Immature natural killer cell (primary cell): ENCODE measurements at regions not wholly inside any gene's neighbourhood (a gene's known extent, or its start where the extent isn't known, plus 50 kb on each side); places are given as distances from the start of the nearest gene placed in this dataset.

Experiments
- DNase-seq, 3 donors: peaks; one replicate each; pipeline ENCODE4 v3.0.0; 2022; ENCODE audit warnings: mixed read lengths in 1 of 3
- H3K27ac Mint-ChIP-seq, 6 donors: one replicate each; pipeline ENCODE4 v1.8.0; 2020; ENCODE audit warnings: mixed read lengths in 6 of 6, mild to moderate bottlenecking in 5 of 6, inconsistent platforms in 4 of 6, moderate library complexity in 3 of 6
- H3K27me3 Mint-ChIP-seq, 3 donors: one replicate each; pipeline ENCODE4 v1.8.0; 2020 to 2021; ENCODE audit warnings: low read depth in 3 of 3, mild to moderate bottlenecking in 3 of 3, mixed read lengths in 3 of 3, moderate library complexity in 3 of 3, inconsistent platforms in 1 of 3
- H3K36me3 Mint-ChIP-seq, 3 donors: one replicate each; pipeline ENCODE4 v1.8.0; 2020; ENCODE audit warnings: mixed read lengths in 3 of 3, inconsistent platforms in 2 of 3, mild to moderate bottlenecking in 2 of 3
- H3K4me1 Mint-ChIP-seq, 2 donors: one replicate each; pipeline ENCODE4 v1.8.0; 2020; ENCODE audit warnings: inconsistent platforms in 2 of 2, mild to moderate bottlenecking in 2 of 2, mixed read lengths in 2 of 2, moderate library complexity in 1 of 2
- H3K4me3 Mint-ChIP-seq, 5 donors: one replicate each; pipeline ENCODE4 v1.8.0; 2020; ENCODE audit warnings: mild to moderate bottlenecking in 5 of 5, mixed read lengths in 5 of 5, inconsistent platforms in 3 of 5, moderate library complexity in 3 of 5
- H3K9me3 Mint-ChIP-seq, 6 donors: one replicate each; pipeline ENCODE4 v1.8.0; 2020; ENCODE audit warnings: mild to moderate bottlenecking in 6 of 6, mixed read lengths in 6 of 6, inconsistent platforms in 4 of 6, moderate library complexity in 3 of 6

DNA sequence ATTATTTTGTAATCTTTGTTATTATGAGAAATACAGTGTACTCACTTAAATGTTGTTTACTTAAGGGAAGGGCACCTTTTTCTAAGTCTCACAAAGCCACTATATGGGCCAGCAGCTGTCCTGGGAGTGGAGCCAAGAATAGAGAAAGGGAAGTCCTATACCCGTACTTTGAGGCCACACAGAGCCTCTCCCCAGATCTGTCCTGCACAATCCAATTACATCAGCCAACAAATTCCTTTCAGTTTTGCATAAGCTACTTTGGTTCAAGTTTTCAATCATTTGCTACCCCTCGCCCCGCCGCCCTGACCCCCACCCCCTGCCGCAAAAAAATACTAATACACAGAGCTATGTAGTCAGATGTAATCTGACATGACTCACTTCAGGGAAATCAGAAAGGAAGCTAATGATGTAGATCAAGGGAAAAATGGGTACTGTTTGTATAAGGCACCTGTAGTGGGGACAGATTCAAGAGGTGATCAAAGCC, 297.4 kb upstream of the NEBL start:
- no peak for DNase-seq
- Mint-ChIP-seq H3K4me1 (no peaks in the 10 kb centered on the region), H3K4me3 (no peak overlapping the region), H3K27ac (no peak overlapping the region), H3K36me3 (peaks cover 0 to 5% (median 0%) of the 10 kb centered on the region in 3 donors), H3K9me3 (peaks cover 5 to 18% (median 13%) of the 10 kb centered on the region in 6 donors), H3K27me3 (peaks cover 0 to 6% (median 2%) of the 10 kb centered on the region in 3 donors)

DNA sequence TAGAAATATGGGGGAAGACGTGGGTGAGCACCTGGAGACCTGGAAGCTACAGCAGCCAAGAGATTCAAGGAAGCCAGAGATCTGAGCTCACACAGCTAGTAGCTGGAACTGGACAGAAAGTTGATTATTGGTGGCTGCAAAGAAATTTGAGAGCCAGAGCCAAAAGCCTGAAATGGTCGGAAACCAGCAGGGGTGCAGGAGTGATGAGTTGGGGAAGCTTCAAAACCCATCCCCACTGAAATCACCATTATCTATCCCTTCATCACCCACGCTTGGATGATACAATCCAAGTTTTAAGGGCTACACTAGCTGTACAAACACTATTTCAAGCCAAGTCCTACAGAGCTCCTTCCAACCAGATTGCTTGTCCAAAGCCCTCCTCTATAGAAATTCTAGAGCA, 296.1 kb upstream of the NEBL start:
- Mint-ChIP-seq H3K4me3 (no peak overlapping the region), H3K36me3 (peaks cover 0 to 7% (median 0%) of the 10 kb centered on the region in 3 donors), H3K4me1 (no peaks in the 10 kb centered on the region), H3K9me3 (peaks cover 5 to 12% (median 9%) of the 10 kb centered on the region in 6 donors), H3K27me3 (peaks cover 0 to 6% (median 4%) of the 10 kb centered on the region in 3 donors), H3K27ac (no peak overlapping the region)
- DNase-seq, result no peak

DNA sequence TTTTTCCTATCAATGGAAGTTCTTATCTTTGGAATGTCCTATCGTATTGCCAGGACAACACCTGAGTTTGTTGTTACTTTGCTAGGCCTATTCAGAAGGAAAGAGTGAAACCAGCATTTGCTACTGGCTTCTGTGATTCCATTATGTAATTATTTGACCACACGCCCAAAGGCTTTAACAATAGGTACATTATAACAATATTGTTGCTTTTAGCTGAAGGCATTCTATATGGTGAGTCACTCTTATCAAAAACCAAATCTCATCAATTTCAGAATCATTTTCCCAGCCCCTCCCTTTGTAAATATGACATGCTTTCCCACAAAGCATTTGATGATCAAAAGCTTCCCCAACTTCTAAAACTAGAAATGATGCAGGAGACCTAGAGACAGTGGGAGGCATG, 294.4 kb upstream of the NEBL start:
- H3K27me3 Mint-ChIP-seq, result peaks cover 0 to 6% (median 2%) of the 10 kb centered on the region in 3 donors
- no peaks in the 10 kb centered on the region for H3K4me1 Mint-ChIP-seq
- no peak overlapping the region for H3K27ac Mint-ChIP-seq

DNA sequence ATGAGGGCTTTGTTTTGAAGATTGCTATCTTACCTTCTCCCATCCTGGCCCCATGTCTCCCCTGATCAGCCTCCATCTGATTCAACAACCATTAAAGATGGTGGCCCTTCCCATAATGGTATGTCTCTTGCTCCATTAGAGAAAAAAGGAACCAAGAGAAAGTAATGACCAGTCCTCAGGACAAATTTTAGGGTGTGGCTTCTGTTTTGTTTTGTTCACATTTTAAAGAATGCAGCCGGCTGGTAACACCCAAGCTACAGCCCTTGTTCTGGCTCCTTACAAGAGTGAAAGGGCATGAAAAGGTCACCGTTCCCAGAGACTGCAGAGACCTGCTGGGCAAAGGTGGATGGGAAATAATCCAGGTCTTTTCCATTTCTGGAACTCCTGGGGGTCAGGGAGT, 287.9 kb upstream of the NEBL start:
- Mint-ChIP-seq H3K36me3 (peaks cover 0 to 3% (median 0%) of the 10 kb centered on the region in 3 donors), H3K27ac (no peak overlapping the region), H3K4me1 (no peaks in the 10 kb centered on the region), H3K27me3 (peaks cover 0 to 2% (median 2%) of the 10 kb centered on the region in 3 donors), H3K4me3 (no peak overlapping the region), H3K9me3 (peaks cover 0 to 13% (median 2%) of the 10 kb centered on the region in 6 donors)
- DNase-seq, result no peak

More for the DNA sequence above, 294.4 kb upstream of the NEBL start:
- H3K4me3 Mint-ChIP-seq, result no peak overlapping the region
- H3K9me3 Mint-ChIP-seq, result peaks cover 0 to 11% (median 0%) of the 10 kb centered on the region in 6 donors
- H3K36me3 Mint-ChIP-seq, result peaks cover 0 to 3% (median 0%) of the 10 kb centered on the region in 3 donors
- no peak for DNase-seq

DNA sequence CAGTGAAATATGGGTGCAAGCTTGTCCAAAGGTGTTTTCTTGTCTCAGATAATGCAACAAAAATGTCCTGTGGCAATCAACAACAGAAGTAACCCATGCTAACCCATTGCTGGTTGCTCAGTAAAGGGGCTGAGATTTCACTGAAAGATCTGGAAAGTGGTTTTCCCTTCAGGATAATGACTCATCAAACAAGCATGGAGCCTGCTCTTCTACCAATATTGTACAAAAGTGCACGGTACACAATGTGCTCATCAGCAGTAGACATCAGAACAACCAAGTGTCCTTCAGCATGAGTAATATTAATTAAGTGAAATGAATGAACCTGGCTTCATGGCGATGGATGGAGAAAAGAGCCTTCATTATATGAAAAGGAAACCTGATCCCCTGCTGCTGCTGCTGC, 287.1 kb upstream of the NEBL start:
- H3K4me1 Mint-ChIP-seq, result no peaks in the 10 kb centered on the region

DNA sequence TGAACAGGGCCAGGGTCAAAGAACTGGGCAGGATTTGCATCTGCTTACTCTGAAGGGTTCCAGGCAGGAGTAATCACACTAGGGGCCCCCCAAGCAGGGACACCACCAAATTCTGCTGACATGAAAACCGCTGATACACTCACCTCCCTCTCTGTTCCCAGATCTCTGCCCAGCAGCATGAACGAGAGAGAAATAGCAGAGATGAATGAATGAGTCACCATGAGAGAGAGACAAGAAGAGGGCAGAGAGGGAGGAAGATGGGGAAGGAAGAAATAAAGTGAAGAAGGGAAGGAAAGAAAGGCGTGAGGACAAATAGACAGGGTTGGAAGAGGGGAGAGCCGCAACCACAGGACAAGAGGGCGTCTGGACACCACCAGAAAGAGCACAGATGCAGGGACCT, 285.9 kb upstream of the NEBL start:
- H3K4me1 Mint-ChIP-seq, result no peaks in the 10 kb centered on the region

More for the DNA sequence above, 287.1 kb upstream of the NEBL start:
- no peak overlapping the region for H3K27ac Mint-ChIP-seq
- H3K9me3 Mint-ChIP-seq, result peaks cover 0 to 13% (median 2%) of the 10 kb centered on the region in 6 donors
- no peak overlapping the region for H3K4me3 Mint-ChIP-seq
- peaks cover 0 to 3% (median 0%) of the 10 kb centered on the region in 3 donors for H3K36me3 Mint-ChIP-seq
- peaks cover 0 to 4% (median 2%) of the 10 kb centered on the region in 3 donors for H3K27me3 Mint-ChIP-seq
- DNase-seq, result no peak

DNA sequence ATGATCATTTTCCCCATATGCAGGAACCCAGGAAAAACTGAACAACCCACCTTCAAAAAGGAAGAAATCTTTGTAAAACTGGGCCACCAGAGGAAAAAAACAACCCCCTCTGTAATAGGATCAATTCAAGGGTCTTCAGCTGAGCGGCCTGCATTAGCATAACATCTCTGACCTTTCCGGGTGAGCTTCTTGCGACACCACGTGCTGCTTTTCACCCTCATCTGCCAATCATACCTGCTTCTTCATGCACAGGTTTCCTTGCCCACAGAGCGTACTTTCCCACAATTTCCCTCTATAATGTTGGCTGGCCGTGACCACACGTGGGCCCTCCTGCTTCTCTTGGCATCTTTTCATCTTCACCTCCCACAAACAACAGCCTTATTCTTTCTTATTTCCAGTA, 284.3 kb upstream of the NEBL start:
- no peaks in the 10 kb centered on the region for H3K36me3 Mint-ChIP-seq
- peaks cover 0 to 13% (median 2%) of the 10 kb centered on the region in 6 donors for H3K9me3 Mint-ChIP-seq
- no peak overlapping the region for H3K27ac Mint-ChIP-seq
- peaks cover 0 to 8% (median 2%) of the 10 kb centered on the region in 3 donors for H3K27me3 Mint-ChIP-seq
- no peak for DNase-seq
- no peaks in the 10 kb centered on the region for H3K4me1 Mint-ChIP-seq
- H3K4me3 Mint-ChIP-seq, result no peak overlapping the region

More for the DNA sequence above, 285.9 kb upstream of the NEBL start:
- Mint-ChIP-seq H3K27ac (no peak overlapping the region), H3K9me3 (peaks cover 0 to 13% (median 2%) of the 10 kb centered on the region in 6 donors), H3K4me3 (no peak overlapping the region), H3K36me3 (no peaks in the 10 kb centered on the region), H3K27me3 (peaks cover 0 to 2% (median 2%) of the 10 kb centered on the region in 3 donors)
- DNase-seq, result no peak

DNA sequence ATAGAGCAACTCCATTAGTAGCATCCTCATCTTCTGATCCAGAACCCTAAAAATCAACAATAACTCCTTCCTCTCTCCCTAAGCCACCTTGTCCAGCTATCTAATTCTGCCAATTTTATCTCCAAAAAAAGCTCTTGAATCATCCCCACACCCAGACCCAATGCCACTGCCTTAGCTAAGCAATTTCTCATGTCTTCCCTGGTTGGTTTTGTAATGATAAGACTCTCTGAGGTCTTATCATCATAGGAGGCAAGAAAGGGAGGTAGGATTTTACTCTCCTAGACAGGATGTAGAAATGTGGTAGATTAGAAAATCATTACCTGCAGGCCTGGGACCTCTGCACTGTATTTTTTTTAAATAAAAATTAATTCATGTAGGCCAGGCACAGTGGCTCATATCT, 283.5 kb upstream of the NEBL start:
- Mint-ChIP-seq H3K36me3 (no peaks in the 10 kb centered on the region), H3K4me1 (no peaks in the 10 kb centered on the region), H3K27ac (no peak overlapping the region), H3K4me3 (no peak overlapping the region), H3K9me3 (peaks cover 0 to 13% (median 2%) of the 10 kb centered on the region in 6 donors), H3K27me3 (peaks cover 0 to 10% (median 2%) of the 10 kb centered on the region in 3 donors)
- no peak for DNase-seq

DNA sequence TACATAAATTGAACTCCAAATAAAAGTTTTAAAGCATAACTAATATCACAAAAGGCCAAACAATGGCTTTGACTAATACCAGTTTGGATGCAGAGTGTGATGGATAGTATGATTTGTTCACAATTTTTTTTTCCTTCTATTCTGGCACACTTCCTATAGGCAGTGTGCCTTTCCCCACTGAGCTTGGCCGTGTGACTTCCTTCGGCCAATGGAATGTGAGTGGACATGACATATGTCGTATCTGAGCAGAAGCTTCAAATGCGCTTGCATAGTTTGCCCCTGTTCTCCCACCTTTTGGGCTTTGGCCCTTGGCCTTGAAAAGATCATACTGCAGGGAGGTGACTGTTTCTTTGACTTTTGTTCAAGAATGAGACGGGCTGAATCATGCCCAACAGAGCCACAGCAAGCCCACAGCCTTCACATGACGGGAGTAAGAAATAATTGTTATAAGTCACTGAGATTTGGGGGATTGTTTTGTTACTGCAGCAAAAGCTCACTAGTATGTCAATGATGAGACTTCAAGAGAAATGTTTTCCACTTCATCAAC, 279.9 kb upstream of the NEBL start:
- DNase-seq, result no peak
- peaks cover 0 to 13% (median under 1%) of the 10 kb centered on the region in 6 donors for H3K9me3 Mint-ChIP-seq
- H3K27ac Mint-ChIP-seq, result no peak overlapping the region
- H3K36me3 Mint-ChIP-seq, result no peaks in the 10 kb centered on the region
- no peak overlapping the region for H3K4me3 Mint-ChIP-seq
- peaks cover 2 to 23% (median 13%) of the 10 kb centered on the region in 3 donors for H3K27me3 Mint-ChIP-seq
- peaks cover 0 to 1% of the 10 kb centered on the region in 2 donors for H3K4me1 Mint-ChIP-seq

DNA sequence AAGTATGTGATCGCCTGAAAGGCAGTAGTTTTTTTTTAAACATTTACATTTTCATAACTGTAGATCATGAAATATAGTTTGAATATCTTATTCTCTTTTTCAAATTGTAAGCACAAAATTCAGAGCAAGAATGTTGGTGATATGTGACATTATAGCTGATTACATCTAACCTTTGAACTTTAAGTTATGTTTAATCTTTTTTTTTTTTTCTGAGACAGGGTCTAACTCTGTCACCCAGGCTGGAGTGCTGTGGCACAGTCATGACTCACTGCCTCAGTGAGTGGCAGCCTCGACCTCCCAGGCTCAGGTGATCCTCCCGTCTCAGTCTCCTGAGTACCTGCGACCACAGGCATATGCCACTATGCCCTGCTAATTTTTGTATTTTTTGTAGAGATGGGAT, 278.7 kb upstream of the NEBL start:
- Mint-ChIP-seq H3K4me1 (peaks cover 0 to 1% of the 10 kb centered on the region in 2 donors), H3K4me3 (no peak overlapping the region), H3K27me3 (peaks cover 5 to 30% (median 14%) of the 10 kb centered on the region in 3 donors), H3K36me3 (no peaks in the 10 kb centered on the region), H3K27ac (no peak overlapping the region), H3K9me3 (peaks cover 0 to 6% (median under 1%) of the 10 kb centered on the region in 6 donors)
- DNase-seq, result no peak

DNA sequence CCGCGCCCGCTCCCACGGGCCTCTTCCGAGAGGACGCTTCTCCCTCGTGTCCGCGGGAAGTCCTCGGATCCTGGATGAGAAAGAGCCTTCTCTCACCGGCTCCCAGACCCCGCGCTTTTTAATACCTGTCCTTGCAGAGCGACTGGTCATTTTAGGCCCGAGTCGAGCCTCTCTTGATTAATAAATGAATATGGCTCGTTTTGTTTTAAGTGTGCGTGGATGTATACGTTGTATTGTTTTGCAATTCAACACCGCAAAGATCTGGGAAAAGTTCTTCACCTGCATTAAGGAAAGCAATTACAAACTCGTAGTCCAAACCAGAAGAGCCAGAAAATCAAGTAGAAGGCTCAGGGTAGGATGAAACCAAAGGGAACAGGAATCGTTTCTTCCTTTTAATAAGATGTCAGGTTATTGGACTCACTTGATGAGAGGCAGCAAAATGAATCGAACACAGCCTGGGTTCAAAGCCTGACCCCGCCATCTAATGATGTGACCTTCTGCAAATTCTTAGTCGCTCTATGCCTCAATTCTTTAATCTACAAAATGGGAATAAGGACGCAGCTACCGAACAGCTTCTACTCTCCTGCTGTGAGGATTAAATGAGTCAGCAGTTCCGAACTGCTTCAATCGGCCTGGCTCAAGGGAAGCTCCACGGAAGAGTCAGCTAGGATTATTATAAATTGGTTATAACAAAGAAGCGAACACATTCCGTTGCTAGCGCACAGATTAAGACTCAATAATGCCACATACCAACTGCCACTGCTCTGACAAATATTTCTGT, 277.8 kb upstream of the NEBL start:
- no peaks in the 10 kb centered on the region for H3K9me3 Mint-ChIP-seq
- no peaks in the 10 kb centered on the region for H3K36me3 Mint-ChIP-seq
- peak overlapping the region in 2 of 5 donors; percentile 10 to 47 for H3K4me3 Mint-ChIP-seq
- H3K27me3 Mint-ChIP-seq, result peaks cover 5 to 30% (median 14%) of the 10 kb centered on the region in 3 donors
- H3K27ac Mint-ChIP-seq, result no peak overlapping the region
- DNase-seq, result no peak
- H3K4me1 Mint-ChIP-seq, result peaks cover 0 to 1% of the 10 kb centered on the region in 2 donors

DNA sequence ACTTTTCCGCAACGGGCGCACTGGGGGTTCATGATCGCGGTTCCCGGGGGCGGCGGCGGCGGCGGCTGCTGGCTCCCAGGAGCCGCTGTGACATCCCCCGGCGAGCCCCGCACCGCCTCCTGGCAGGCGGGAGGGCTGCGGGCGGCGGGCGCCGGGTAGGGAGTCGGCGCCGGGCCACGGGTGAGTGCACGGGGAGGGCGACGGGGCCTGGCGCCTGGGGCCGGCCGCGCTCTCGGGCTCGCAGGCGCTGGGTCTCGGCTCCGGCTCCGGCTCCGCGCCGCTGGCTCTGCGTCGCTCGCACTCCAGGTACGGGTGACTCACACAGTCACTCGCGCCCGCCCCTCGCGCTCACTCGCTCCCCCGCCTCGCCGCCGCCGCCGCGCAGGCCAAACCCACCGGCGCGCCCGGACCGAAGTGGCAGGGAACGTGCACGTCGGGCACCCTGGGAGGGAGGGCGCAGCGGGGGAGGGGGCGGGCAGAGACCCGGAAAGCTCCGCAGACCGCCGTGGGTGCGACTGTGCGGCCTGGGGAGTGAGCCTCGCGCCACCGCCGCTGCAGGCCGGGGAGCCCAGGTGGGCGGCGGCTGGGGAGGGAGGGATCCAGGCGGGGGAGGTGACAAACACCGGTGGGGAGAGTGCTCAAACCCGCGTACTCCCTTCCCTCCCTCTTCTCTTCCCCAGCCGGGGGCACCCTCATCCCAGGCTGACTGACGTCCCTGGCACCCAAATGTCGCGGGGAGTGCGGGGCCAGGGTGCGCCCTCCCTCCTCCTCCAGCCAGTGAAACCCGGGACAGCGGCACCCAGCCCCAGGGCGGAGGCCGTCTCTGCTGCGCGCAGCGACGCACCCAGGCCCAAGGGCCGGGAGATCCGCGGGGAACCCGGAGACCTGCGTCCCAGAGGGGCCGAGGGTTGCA, 276.9 kb upstream of the NEBL start:
- Mint-ChIP-seq H3K36me3 (no peaks in the 10 kb centered on the region), H3K27me3 (peaks cover 5 to 27% (median 14%) of the 10 kb centered on the region in 3 donors), H3K27ac (no peak overlapping the region), H3K4me3 (no peak overlapping the region), H3K4me1 (peaks cover 0 to 1% of the 10 kb centered on the region in 2 donors), H3K9me3 (no peaks in the 10 kb centered on the region)
- no peak for DNase-seq

DNA sequence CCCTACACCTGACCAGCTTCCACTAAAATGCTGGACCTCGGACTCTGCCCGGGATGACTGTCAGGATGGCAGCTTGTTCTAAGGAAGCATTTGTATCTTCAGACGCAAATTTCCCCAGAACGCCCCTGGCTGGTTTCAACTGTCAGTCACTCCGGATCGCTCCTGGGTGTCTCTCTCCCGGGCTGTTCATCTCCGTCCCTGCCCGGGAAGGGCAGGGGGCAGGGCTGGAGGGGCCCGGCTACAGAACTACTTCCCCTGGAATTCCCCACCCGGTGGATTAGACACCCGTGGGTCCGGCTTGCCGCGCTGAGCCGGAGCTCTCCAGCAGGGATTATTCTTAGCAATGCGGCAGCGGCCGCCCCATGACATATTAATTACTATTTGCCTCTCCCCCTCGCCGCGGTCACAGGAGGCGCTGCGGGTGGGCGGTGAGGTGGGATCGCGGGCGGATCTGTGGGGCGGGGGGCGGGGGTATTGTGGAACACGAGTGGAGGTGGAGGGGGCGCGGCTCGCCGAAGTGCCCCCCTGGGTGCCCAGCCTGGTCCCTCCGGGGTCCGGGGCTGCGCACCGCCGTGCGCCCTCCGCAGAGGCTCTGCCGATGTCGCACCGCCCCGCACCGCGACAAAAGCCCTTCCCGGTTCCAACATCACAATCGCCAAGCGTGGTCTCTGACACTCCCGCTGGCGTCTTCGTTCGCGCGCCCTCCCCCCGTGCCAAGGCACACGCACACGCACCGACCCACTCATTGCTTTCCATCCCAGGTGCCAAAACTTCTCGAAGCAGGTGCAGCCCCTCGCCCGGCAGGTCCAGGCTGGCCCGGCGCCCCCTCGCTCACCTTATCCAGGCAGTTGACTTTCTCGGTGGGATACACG, 276.1 kb upstream of the NEBL start:
- Mint-ChIP-seq H3K9me3 (no peaks in the 10 kb centered on the region), H3K4me1 (peaks cover 0 to 1% of the 10 kb centered on the region in 2 donors), H3K4me3 (no peak overlapping the region), H3K27ac (no peak overlapping the region), H3K27me3 (peaks cover 8 to 29% (median 14%) of the 10 kb centered on the region in 3 donors), H3K36me3 (no peaks in the 10 kb centered on the region)
- DNase-seq, result no peak
